NCI-H510A treated with DMSO at 0.1 percent for 48 hours (cell line): ENCODE measurements at regions not wholly inside any gene's neighbourhood (a gene's known extent, or its start where the extent isn't known, plus 50 kb on each side); places are given as distances from the start of the nearest gene placed in this dataset.
"Not testable (repeated sequence)": the region's sequence is repeated elsewhere in the genome, so short reads cannot be mapped to it uniquely, and the experiment has no call there.

Source experiments
- DNase-seq: peaks from one replicate; lab custom pipeline; 2025; lab: John Stamatoyannopoulos, UW

GRCh38 chr14:22190411-22191191 lies 398.4 kb downstream of the DAD1 start:
- no peak for DNase-seq

- no peak for DNase-seq
Measured at GRCh38 chr14:22189881-22190280, 399.1 kb downstream of the DAD1 start.

GRCh38 chr14:22188318-22188717 lies 400.7 kb downstream of the DAD1 start:
- no peak for DNase-seq

- DNase-seq, result no peak
Measured at GRCh38 chr14:22185789-22186188, 403.2 kb downstream of the DAD1 start.

GRCh38 chr14:22185191-22185590 lies 403.8 kb downstream of the DAD1 start:
- no peak for DNase-seq

GRCh38 chr14:22184830-22185168 lies 404.2 kb downstream of the DAD1 start:
- DNase-seq, result no peak

- DNase-seq, result no peak
Measured at GRCh38 chr14:22184157-22184829, 404.7 kb downstream of the DAD1 start.

GRCh38 chr14:22180045-22180444 lies 409.0 kb downstream of the DAD1 start:
- no peak for DNase-seq

- DNase-seq, result no peak
Measured at GRCh38 chr14:22179190-22179589, 409.8 kb downstream of the DAD1 start.

- DNase-seq, result no peak
Measured at GRCh38 chr14:22178333-22178839, 410.6 kb downstream of the DAD1 start.

- DNase-seq, result no peak
Measured at GRCh38 chr14:22177870-22178269, 411.2 kb downstream of the DAD1 start.

GRCh38 chr14:22176957-22177356 lies 412.1 kb downstream of the DAD1 start:
- DNase-seq, result no peak

- not testable (repeated sequence) for DNase-seq
Measured at GRCh38 chr14:22175278-22175558, 413.8 kb downstream of the DAD1 start.

- DNase-seq, result no peak
Measured at GRCh38 chr14:22174412-22175277, 414.4 kb downstream of the DAD1 start.

- DNase-seq, result no peak
Measured at GRCh38 chr14:22168092-22168955, 420.7 kb downstream of the DAD1 start.

GRCh38 chr14:22164616-22165015 lies 424.4 kb downstream of the DAD1 start:
- DNase-seq, result no peak

- no peak for DNase-seq
Measured at GRCh38 chr14:22163051-22163450, 426.0 kb downstream of the DAD1 start.

- no peak for DNase-seq
Measured at GRCh38 chr14:22159957-22160356, 429.1 kb downstream of the DAD1 start.

- DNase-seq, result no peak
Measured at GRCh38 chr14:22159099-22159498, 429.9 kb downstream of the DAD1 start.

GRCh38 chr14:22158560-22158959 lies 430.5 kb downstream of the DAD1 start:
- no peak for DNase-seq

- no peak for DNase-seq
Measured at GRCh38 chr14:22155571-22155970, 433.5 kb downstream of the DAD1 start.

- no peak for DNase-seq
Measured at GRCh38 chr14:22152903-22153302, 436.1 kb downstream of the DAD1 start.
